HG03175 (cell line): ENCODE measurements at regions not wholly inside any gene's neighbourhood (a gene's known extent, or its start where the extent isn't known, plus 50 kb on each side); places are given as distances from the start of the nearest gene placed in this dataset.

ENCODE experiments used
- ATAC-seq: cut with Tn5 transposase; IDR thresholded peaks from one replicate; pipeline ENCODE4 v1.9.1; 2021; ENCODE audit warnings: mild to moderate bottlenecking, moderate library complexity; ENCODE audit not compliant: unreplicated experiment

- no peak for ATAC-seq
Measured at GRCh38 chr21:35361988-35362387, 312.9 kb upstream of the RUNX1 start.

- ATAC-seq, result no peak
Measured at GRCh38 chr21:35360870-35361570, 311.9 kb upstream of the RUNX1 start.

GRCh38 chr21:35359076-35359475, 310.0 kb upstream of the RUNX1 start:
- no peak for ATAC-seq

GRCh38 chr21:35358008-35358407, 308.9 kb upstream of the RUNX1 start:
- ATAC-seq, result no peak

GRCh38 chr21:35357041-35357780, 308.1 kb upstream of the RUNX1 start:
- no peak for ATAC-seq

- ATAC-seq, result no peak
Measured at GRCh38 chr21:35354078-35354477, 305.0 kb upstream of the RUNX1 start.

- ATAC-seq, result no peak
Measured at GRCh38 chr21:35352793-35353192, 303.7 kb upstream of the RUNX1 start.

GRCh38 chr21:35352066-35352770, 303.1 kb upstream of the RUNX1 start:
- ATAC-seq, result no peak

- ATAC-seq, result no peak
Measured at GRCh38 chr21:35351434-35351833, 302.3 kb upstream of the RUNX1 start.

- ATAC-seq, result no peak
Measured at GRCh38 chr21:35350965-35351364, 301.9 kb upstream of the RUNX1 start.

GRCh38 chr21:35349376-35350080, 300.4 kb upstream of the RUNX1 start:
- ATAC-seq, result no peak

GRCh38 chr21:35348686-35349085, 299.6 kb upstream of the RUNX1 start:
- no peak for ATAC-seq

- ATAC-seq, result no peak
Measured at GRCh38 chr21:35346697-35347096, 297.6 kb upstream of the RUNX1 start.

GRCh38 chr21:35345954-35346353, 296.9 kb upstream of the RUNX1 start:
- no peak for ATAC-seq

GRCh38 chr21:35344582-35344981, 295.5 kb upstream of the RUNX1 start:
- ATAC-seq, result no peak

- ATAC-seq, result no peak
Measured at GRCh38 chr21:35343046-35343819, 294.1 kb upstream of the RUNX1 start.

GRCh38 chr21:35342440-35342839, 293.3 kb upstream of the RUNX1 start:
- peak; percentile 78 for ATAC-seq

GRCh38 chr21:35340273-35340672, 291.2 kb upstream of the RUNX1 start:
- no peak for ATAC-seq

- ATAC-seq, result no peak
Measured at GRCh38 chr21:35338881-35339632, 290.0 kb upstream of the RUNX1 start.

- ATAC-seq, result no peak
Measured at GRCh38 chr21:35338281-35338680, 289.2 kb upstream of the RUNX1 start.
